ENCODE measurements at regions not wholly inside any gene's neighbourhood (a gene's known extent, or its start where the extent isn't known, plus 50 kb on each side); places are given as distances from the start of the nearest gene placed in this dataset.

DNA sequence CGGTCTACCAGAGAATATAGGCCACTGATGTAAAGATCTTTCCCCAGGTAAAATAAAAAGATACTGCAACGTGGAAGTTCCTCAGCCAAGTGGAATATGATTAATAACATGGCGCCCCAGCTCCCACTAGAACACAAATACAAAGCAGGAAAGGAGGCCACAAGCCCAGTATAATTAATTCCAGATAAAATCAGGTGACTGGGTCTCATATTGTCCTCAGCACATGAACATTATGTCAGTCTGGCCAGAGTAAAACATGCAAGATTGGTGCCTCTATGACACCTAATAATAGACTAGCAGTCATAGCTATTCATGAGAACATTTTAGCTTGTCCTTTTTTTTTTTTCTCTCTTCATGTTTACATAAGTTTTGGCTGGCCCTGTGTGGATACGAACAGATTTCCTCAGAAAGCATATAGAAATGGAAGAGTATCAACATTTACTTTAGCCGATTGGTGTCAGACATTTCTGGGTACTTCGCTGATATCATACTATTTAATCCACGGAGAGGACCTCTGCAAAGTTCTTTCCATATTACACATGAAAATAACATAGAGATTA is 523.8 kb upstream of the SETBP1 start:
- Histone ChIP-seq H3K9me3 (ENCODE audit: control insufficient read depth, insufficient read depth, low read depth, low read length) (no peaks in the 10 kb centered on the region), H3K4me3 (ENCODE audit: low read depth, low read length) (no peak overlapping the region), H3K9ac (ENCODE audit: low read length) (no peak overlapping the region), H3K4me1 (ENCODE audit: control insufficient read depth, insufficient read depth, low read length) (no peaks in the 10 kb centered on the region), H3K27me3 (ENCODE audit: control insufficient read depth, insufficient read depth, low read length) (no peaks in the 10 kb centered on the region), H3K36me3 (ENCODE audit: control insufficient read depth, insufficient read depth, low read length) (no peaks in the 10 kb centered on the region), H3K27ac (ENCODE audit: low read depth, low read length) (no peak overlapping the region)

DNA sequence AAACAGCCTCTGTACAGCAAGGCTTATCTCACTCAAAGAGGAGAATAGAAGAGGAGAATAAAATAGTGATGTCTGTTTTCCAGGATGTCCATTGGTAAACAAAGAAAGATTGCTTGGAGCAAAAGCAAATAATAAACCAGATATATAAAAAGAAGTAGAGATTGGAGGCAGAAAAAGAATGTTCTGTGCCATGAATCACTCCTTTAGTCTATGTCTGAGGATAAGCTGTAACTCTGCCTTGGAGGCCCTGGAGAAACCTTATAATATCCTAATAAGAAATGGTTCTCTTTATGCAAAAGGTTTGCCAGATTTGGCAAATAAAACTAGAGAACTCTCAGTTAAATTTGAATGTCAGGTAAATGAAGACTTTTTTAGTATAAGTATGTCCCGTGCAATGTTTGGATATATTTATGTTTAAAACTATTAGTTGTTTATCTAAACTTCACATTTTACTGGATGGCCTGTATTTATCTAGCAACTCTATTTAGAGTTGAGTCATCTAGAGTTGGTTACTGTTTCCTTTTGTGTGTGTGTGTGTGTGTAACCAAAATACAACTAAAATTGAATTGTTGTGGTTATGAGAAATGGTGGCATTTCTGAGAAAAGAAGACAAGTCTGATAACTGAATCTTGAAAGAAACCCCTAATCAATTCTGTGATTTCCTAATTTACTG is 510.3 kb upstream of the SETBP1 start:
- Histone ChIP-seq H3K27me3 (ENCODE audit: control insufficient read depth, insufficient read depth, low read length) (no peaks in the 10 kb centered on the region), H3K9me3 (ENCODE audit: control insufficient read depth, insufficient read depth, low read depth, low read length) (no peaks in the 10 kb centered on the region), H3K4me1 (ENCODE audit: control insufficient read depth, insufficient read depth, low read length) (peaks cover 5% of the 10 kb centered on the region; the same call in 1 of the 2 replicates), H3K36me3 (ENCODE audit: control insufficient read depth, insufficient read depth, low read length) (no peaks in the 10 kb centered on the region), H3K27ac (ENCODE audit: low read depth, low read length) (no peak overlapping the region), H3K4me3 (ENCODE audit: low read depth, low read length) (no peak overlapping the region), H3K9ac (ENCODE audit: low read length) (no peak overlapping the region)

DNA sequence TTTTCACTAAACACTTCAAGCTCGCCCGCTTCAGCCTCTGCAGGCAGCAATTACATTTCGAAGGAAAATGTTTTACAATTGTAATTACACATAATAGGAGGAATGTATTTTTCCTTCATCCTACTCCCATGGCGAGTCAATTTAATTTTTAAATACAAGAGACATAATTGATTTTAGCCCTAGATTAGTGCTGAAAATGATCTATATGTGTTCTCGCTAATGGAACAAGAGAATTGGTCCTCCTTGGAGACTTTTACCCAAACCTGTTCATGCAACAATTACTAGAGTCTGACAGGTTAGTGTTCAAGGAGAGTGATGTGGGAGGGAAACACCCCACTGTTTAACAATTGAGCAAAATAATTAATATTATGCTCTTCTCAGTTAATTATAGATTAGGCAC is 509.4 kb upstream of the SETBP1 start:
- H3K9me3 ChIP-seq (ENCODE audit: control insufficient read depth, insufficient read depth, low read depth, low read length), result no peaks in the 10 kb centered on the region
- no peaks in the 10 kb centered on the region for H3K27me3 ChIP-seq (ENCODE audit: control insufficient read depth, insufficient read depth, low read length)
- H3K9ac ChIP-seq (ENCODE audit: low read length), result no peak overlapping the region
- H3K36me3 ChIP-seq (ENCODE audit: control insufficient read depth, insufficient read depth, low read length), result no peaks in the 10 kb centered on the region
- no peak overlapping the region for H3K27ac ChIP-seq (ENCODE audit: low read depth, low read length)
- no peaks in the 10 kb centered on the region; the same call in 1 of the 2 replicates for H3K4me1 ChIP-seq (ENCODE audit: control insufficient read depth, insufficient read depth, low read length)
- H3K4me3 ChIP-seq (ENCODE audit: low read depth, low read length), result no peak overlapping the region

DNA sequence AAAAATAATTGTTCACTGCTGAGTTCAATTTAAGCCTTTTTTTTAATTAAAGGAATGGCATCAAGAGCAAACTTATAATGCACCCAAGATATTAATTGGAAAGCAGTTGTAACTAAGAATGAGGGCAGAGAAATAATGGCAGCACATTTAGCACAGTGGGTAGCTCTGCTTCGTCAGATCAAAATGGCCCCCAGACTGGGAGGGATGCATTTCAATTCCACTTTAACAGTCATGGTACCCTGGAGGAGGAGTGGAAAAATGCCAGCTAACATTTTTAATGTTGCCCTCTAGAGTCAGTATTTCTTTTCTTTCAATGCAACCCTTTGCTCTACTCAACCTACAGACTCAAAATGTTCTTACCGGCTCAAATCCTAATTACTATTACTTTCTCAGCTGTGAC is 504.8 kb upstream of the SETBP1 start:
- no peak overlapping the region for H3K27ac ChIP-seq (ENCODE audit: low read depth, low read length)
- H3K4me3 ChIP-seq (ENCODE audit: low read depth, low read length), result no peak overlapping the region
- no peaks in the 10 kb centered on the region for H3K9me3 ChIP-seq (ENCODE audit: control insufficient read depth, insufficient read depth, low read depth, low read length)
- no peaks in the 10 kb centered on the region for H3K36me3 ChIP-seq (ENCODE audit: control insufficient read depth, insufficient read depth, low read length)
- no peaks in the 10 kb centered on the region for H3K27me3 ChIP-seq (ENCODE audit: control insufficient read depth, insufficient read depth, low read length)
- H3K4me1 ChIP-seq (ENCODE audit: control insufficient read depth, insufficient read depth, low read length), result no peaks in the 10 kb centered on the region
- H3K9ac ChIP-seq (ENCODE audit: low read length), result no peak overlapping the region

DNA sequence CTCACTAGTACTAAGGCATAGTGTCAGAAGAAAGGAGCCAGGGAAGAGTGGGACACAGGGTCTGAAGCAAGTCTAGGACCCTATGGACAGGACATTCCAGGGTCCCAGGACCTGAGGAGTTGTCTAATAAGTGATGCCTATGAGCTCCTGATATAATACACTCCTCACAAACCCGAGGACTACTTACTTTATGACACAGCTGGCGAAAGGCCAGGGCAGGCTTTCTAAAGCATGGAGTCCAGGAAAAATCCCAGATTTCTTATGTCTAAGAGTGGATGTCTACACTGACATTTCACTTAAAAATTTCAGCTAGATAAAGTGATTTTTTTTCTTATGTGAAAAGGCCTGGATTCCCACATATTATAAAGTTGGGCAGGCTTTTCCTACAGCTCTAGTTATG is 502.2 kb upstream of the SETBP1 start:
- no peak overlapping the region for H3K4me3 ChIP-seq (ENCODE audit: low read depth, low read length)
- no peaks in the 10 kb centered on the region; the same call in 1 of the 2 replicates for H3K4me1 ChIP-seq (ENCODE audit: control insufficient read depth, insufficient read depth, low read length)
- no peak overlapping the region for H3K9ac ChIP-seq (ENCODE audit: low read length)
- no peaks in the 10 kb centered on the region for H3K9me3 ChIP-seq (ENCODE audit: control insufficient read depth, insufficient read depth, low read depth, low read length)
- H3K27ac ChIP-seq (ENCODE audit: low read depth, low read length), result no peak overlapping the region
- H3K27me3 ChIP-seq (ENCODE audit: control insufficient read depth, insufficient read depth, low read length), result no peaks in the 10 kb centered on the region
- H3K36me3 ChIP-seq (ENCODE audit: control insufficient read depth, insufficient read depth, low read length), result no peaks in the 10 kb centered on the region

DNA sequence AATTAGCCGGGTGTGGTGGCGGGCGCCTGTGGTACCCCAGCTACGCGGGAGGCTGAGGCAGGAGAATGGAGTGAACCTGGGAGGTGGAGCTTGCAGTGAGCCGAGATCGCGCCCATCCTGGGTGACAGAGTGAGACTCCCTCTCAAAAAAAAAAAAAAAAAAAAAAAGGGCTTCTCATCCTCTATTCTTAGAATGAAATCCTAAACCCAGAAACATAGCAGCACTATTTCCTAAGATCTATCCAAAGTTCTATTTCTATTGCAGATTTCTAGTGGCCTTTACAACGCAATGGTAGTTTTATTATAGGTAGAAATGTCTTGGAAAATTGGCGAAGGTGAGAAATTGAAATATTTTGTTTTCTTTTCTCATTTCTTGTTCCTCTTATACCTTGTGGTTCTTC is 501.0 kb upstream of the SETBP1 start:
- Histone ChIP-seq H3K4me3 (ENCODE audit: low read depth, low read length) (no peak overlapping the region), H3K36me3 (ENCODE audit: control insufficient read depth, insufficient read depth, low read length) (no peaks in the 10 kb centered on the region), H3K9me3 (ENCODE audit: control insufficient read depth, insufficient read depth, low read depth, low read length) (no peaks in the 10 kb centered on the region), H3K9ac (ENCODE audit: low read length) (no peak overlapping the region), H3K4me1 (ENCODE audit: control insufficient read depth, insufficient read depth, low read length) (no peaks in the 10 kb centered on the region; the same call in 1 of the 2 replicates), H3K27me3 (ENCODE audit: control insufficient read depth, insufficient read depth, low read length) (no peaks in the 10 kb centered on the region), H3K27ac (ENCODE audit: low read depth, low read length) (no peak overlapping the region)

DNA sequence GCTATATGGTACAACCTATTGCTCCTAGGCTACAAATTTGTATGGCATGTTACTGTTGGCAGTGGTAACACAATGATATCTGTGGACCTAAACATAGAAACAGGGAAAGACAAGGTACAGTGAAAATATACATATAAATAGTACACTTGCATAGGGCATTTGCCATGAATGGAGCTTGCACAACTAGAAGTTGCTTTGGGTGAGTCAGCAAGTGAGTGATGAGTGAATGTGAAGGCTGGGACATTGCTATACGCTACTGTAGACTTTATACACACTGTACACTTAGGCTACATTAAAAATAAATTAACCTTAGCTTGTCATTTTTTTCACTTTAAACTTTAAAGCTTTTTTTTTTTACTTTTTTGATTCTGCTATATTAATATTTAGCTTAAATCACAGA is 500.0 kb upstream of the SETBP1 start:
- H3K9me3 ChIP-seq (ENCODE audit: control insufficient read depth, insufficient read depth, low read depth, low read length), result no peaks in the 10 kb centered on the region
- H3K36me3 ChIP-seq (ENCODE audit: control insufficient read depth, insufficient read depth, low read length), result no peaks in the 10 kb centered on the region
- H3K4me1 ChIP-seq (ENCODE audit: control insufficient read depth, insufficient read depth, low read length), result no peaks in the 10 kb centered on the region; the same call in 1 of the 2 replicates
- no peak overlapping the region for H3K4me3 ChIP-seq (ENCODE audit: low read depth, low read length)
- no peak overlapping the region for H3K9ac ChIP-seq (ENCODE audit: low read length)
- H3K27me3 ChIP-seq (ENCODE audit: control insufficient read depth, insufficient read depth, low read length), result no peaks in the 10 kb centered on the region
- H3K27ac ChIP-seq (ENCODE audit: low read depth, low read length), result no peak overlapping the region

DNA sequence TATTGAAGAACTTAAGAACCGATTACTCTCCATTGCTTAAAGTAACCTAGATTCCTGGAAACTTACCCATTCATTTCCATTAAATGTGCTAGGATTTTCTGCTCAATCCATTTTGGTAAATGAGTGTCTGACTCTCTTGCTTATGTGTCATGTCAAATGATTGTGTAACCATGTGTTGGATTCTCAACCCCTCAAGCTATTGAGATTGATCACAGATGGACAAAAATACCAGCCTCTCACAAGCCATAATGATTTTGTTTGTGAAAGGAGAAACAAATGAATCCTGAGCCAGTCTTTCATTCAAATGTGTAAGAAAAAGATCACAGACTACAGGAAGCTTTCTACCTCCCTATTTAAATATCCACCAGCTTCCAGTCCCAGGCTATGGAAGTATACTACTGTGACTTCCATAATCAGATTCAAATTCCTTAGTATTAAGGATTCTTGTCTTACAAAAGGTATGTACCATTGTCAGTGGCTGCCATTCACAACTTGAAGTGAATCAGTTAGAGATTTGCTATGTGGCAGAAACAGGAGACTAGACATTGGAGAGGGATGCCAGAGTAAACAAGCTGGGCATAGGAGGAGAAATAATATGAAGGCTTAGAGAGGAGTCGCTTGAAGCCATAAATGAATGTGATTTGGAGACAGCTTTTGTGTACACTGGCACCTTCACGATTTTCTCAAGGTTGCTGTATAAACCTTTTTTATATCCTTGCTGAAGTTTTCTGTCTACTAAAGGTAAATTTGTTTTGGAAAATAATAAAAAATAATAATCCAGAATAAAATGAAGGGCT is 498.5 kb upstream of the SETBP1 start:
- Histone ChIP-seq H3K27me3 (ENCODE audit: control insufficient read depth, insufficient read depth, low read length) (no peaks in the 10 kb centered on the region), H3K9me3 (ENCODE audit: control insufficient read depth, insufficient read depth, low read depth, low read length) (no peaks in the 10 kb centered on the region), H3K27ac (ENCODE audit: low read depth, low read length) (no peak overlapping the region), H3K9ac (ENCODE audit: low read length) (no peak overlapping the region), H3K36me3 (ENCODE audit: control insufficient read depth, insufficient read depth, low read length) (no peaks in the 10 kb centered on the region), H3K4me1 (ENCODE audit: control insufficient read depth, insufficient read depth, low read length) (no peaks in the 10 kb centered on the region; the same call in 1 of the 2 replicates), H3K4me3 (ENCODE audit: low read depth, low read length) (no peak overlapping the region)

DNA sequence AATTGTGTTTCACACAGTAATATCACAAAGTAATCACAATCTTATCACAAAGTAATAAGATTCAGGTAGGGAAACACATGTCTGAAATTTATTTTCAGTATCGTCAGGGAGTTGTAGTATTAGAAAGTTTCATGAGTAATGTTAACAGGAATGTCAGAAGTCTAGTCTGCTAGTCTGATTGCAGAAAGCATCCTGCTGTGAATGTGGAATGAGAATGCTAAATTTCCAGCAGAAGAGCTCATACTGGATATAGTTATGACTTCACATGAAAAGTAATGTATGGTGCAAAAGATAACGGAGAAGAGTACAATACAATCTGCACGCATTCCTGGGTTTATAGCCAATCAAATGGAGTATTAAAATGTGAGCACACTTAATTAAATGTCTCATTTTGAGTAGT is 494.7 kb upstream of the SETBP1 start:
- Histone ChIP-seq H3K27ac (ENCODE audit: low read depth, low read length) (no peak overlapping the region), H3K27me3 (ENCODE audit: control insufficient read depth, insufficient read depth, low read length) (no peaks in the 10 kb centered on the region), H3K9ac (ENCODE audit: low read length) (no peak overlapping the region), H3K4me1 (ENCODE audit: control insufficient read depth, insufficient read depth, low read length) (no peaks in the 10 kb centered on the region; the same call in 1 of the 2 replicates), H3K36me3 (ENCODE audit: control insufficient read depth, insufficient read depth, low read length) (no peaks in the 10 kb centered on the region), H3K4me3 (ENCODE audit: low read depth, low read length) (no peak overlapping the region), H3K9me3 (ENCODE audit: control insufficient read depth, insufficient read depth, low read depth, low read length) (no peaks in the 10 kb centered on the region)

DNA sequence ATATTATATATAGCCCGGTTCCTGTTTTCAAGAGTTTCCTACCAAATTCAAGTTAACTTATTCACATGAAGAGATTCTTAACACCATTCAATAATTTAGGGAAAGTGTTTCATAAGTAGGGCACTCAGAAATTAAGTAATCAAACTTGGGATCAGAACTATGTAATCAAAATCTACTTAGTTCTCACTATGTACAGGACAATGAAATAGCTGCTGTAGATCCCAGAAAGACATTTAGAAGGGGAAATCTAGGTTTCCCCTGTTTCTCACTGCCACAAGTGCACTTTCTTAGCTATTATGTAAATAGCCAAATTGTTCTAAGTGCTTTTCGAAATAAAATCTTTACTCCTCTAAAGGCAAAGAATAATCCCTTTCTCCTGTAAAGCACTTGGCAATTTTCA is 493.6 kb upstream of the SETBP1 start:
- Histone ChIP-seq H3K9me3 (ENCODE audit: control insufficient read depth, insufficient read depth, low read depth, low read length) (no peaks in the 10 kb centered on the region), H3K4me1 (ENCODE audit: control insufficient read depth, insufficient read depth, low read length) (no peaks in the 10 kb centered on the region; the same call in 1 of the 2 replicates), H3K4me3 (ENCODE audit: low read depth, low read length) (no peak overlapping the region), H3K27me3 (ENCODE audit: control insufficient read depth, insufficient read depth, low read length) (no peaks in the 10 kb centered on the region), H3K36me3 (ENCODE audit: control insufficient read depth, insufficient read depth, low read length) (no peaks in the 10 kb centered on the region), H3K27ac (ENCODE audit: low read depth, low read length) (no peak overlapping the region), H3K9ac (ENCODE audit: low read length) (no peak overlapping the region)
